GM18511 (cell line): ENCODE measurements at regions not wholly inside any gene's neighbourhood (a gene's known extent, or its start where the extent isn't known, plus 50 kb on each side); places are given as distances from the start of the nearest gene placed in this dataset.

Experiments used
- ATAC-seq: cut with Tn5 transposase; IDR thresholded peaks from one replicate; pipeline ENCODE4 v1.9.1; 2021; ENCODE audit warnings: mild to moderate bottlenecking, moderate library complexity; ENCODE audit not compliant: unreplicated experiment

DNA sequence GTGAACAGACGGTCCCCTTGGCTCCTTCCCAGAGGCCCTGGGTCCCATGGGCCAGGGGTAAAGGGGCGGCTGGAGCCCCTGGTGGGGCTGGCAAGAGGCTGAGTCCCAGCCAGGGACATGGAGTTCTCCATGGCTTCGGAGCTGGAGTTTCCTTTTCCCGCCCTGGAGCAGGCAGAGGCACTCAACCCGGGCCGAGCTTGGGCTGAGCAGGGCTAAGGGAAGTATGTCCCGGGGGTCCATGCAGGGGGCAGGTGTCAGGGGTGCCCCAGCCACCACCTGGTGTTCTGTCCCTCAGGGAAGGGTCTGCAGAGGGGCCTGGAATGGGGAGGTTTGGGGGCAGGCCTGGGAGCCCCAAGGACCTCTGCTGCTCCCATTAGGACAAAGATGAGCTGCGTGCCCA, 54.0 kb upstream of the TPM4 start:
- ATAC-seq: no peak

DNA sequence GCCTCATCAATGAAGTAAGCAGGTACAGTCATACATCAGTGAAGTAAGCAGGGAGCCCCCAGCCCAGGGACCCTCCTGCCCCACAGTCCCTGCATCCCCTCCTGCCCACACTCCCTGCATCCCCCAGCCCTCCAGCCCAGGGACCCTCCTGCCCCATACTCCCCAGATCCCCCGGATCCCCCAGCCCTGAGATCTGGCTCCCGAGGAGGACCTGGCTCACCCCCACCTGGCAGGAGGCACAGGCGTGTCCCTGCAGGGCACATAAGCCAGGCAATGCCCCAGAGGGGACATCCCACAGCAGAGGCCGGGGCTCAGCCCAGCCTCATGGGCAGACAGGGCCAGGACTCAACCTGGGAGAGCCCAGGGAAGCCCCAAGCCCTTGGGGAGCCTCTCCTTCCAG, 53.6 kb upstream of the TPM4 start:
- no peak for ATAC-seq

DNA sequence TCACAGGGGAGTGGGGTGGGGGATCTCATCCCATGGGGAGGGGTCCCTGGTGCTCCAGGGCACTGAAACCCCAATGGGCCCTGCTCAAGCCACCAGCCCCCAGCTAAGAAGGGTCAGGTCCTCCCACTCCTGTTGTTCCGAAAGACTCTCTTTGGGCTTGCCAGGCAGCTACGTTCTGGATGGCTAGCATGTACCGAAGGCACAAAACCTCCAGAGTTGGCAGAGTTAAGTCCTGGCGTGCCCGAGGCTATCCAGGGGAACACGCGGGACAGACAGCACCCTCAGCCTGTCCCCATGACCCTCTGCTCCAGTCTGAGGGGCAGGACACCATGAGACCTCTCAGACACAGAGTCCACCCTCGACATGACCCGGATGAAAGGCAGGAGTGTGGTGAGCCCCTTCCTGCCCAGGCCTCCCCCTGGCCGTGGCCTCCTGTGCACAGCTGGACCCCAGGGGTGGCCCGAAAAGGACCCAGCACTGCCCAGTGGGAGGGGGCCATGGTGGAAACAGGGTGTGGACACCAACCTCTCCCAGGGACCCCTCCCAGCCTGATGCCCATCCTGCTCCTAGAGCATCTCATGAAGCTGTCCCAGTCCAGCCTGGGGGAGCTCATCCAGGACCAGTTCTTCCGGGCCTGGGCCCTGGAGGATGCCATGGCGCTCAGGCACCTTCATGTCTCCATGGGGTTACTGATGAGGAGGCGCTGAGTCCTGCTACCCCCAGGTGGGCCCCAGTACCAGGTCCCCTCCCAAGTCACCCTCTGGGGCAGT, 53.0 kb upstream of the TPM4 start:
- no peak for ATAC-seq

DNA sequence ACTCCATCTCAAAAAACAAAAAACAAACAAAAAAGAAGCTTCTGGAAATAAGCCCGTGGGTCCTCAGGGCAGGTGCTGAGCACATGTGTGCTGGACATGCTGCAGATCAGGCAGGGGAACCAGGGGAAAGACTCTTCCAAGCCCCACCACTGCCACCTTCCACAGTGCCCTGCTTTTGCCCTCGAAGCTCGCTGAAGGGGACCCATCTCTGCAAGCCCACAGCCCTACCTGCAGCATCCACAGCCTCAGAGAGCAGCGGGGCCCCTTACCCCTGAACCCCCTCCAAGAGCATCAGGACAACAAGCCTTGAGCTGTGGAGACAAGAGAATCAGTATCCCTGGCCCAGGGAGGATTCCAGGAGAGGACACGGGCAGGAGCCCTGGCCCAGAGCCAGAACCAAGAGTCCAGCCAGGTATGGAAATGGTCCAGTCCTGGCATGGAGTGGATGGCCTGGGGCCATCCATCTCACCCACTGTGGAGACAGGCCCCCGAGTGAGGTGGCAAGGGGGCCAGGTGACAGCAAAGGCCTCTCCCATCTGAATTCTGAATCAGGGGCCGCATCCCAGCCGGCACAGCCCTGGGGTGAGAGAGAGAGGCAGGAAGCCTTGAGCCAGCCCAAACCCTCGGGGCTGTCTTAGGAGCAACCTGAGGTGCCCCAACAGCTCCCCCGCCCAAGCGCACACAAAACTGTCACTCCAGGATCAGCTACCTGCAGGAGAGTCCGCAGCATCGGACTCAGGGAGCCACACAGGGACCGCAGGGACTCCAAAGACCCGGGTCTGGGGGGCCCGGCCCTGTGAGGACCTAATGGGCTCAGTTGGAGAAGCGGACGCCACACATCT, 51.8 kb upstream of the TPM4 start:
- no peak for ATAC-seq

DNA sequence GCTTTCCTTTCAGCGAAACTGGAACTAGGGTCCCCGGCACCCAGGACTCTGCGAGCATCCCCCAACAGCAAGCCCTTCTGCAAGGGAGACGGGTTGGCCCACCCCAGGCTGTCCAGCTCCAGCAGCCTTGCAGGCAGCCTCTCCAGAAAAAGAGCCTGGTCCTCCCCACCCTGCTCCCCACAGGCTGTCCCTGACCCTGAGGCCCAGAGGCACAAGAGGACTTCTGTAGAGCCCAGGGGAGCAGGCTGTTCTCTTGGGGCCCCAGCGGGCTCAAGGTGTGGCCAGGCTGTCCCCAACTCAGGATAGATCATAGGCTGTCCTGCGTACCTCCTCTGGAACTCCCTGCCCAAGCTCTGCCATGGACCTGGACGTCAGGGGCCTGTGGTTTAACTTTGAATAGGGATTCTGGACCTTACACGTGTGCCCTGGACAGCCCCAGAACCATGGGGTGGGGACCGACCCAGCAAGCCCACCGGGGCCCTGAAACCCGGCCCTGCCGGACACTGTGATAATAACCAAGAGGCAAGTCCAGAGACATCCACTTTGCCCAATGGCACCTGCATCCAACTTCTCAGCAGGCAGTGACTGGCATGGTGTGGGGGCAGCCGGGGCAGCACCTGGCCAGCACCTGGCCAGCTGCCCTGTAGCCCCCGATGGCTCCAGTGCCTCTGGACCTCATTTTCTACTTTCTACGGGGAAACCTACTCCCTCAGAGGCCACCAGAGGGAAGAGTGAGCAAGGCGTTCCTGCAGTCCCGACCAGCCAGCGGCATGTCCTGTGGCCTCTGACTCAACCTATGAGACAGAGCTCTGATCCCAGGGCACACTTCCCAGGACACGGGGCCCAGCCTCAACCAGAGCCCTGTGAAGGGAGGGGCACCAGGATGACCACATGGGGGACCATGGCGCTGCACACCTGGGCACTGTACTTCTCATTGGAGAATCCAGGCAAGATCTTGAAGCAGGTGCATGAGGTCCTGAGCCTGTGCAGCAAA, 50.9 kb upstream of the TPM4 start:
- ATAC-seq: no peak

DNA sequence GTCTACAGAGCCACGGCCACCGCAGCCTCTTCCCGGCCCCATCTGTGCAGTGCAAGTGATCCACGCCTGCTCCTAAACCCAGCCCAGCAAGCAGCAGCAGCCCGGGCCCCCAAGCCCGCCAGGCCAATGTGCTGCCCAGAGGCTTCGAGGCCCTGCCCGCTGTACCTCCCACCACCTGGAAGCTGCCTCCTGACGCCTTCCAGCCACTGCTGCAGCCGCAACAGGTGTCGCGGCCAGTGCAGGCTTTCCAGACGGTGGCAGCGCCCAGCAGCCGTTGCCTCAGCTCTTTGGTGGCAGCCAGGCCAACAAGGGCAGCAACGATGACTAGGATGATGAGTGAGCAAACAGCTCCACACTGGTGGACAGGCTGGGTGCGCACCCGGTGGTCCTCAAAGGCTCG, 50.2 kb upstream of the TPM4 start:
- ATAC-seq: no peak
